IMR-90 (cell line): ENCODE measurements at regions not wholly inside any gene's neighbourhood (a gene's known extent, or its start where the extent isn't known, plus 50 kb on each side); places are given as distances from the start of the nearest gene placed in this dataset.
A peak's percentile ranks its signal among the peaks of the same experiment; 100 is the strongest.

Experiments used
- ATAC-seq: fragments of 200-7000 bp; cut with Tn5 transposase; 2 replicates; pipeline ENCODE4 v1.9.1; 2020; ENCODE audit warnings: low read depth, mild to moderate bottlenecking, moderate library complexity
- BruUV-seq: library from RNA; stranded (reverse); fragments of 400-500 nt; replicated peaks from 2 replicates; lab custom pipeline; 2021; lab: Mats Ljungman, UMichigan
- CTCF ChIA-PET: fragments of 300-600 bp; formaldehyde crosslinking; extraction: SDS; loops from one replicate; lab custom pipeline; 2021; ENCODE audit warnings: antibody characterized with exemption; lab: Yijun Ruan, JAX
- POLR2A ChIA-PET: fragments of 300-600 bp; sonication (Branson Sonifier 250); formaldehyde crosslinking; loops from one replicate; lab custom pipeline; 2022; ENCODE audit warnings: antibody characterized with exemption; ENCODE audit not compliant: unreplicated experiment; lab: Charles Lee
- DNase-seq: peaks from one replicate; pipeline ENCODE4 v3.0.0; 2013
- H2AFZ ChIP-seq: replicated peaks from 2 replicates; pipeline ENCODE3; 2013; ENCODE audit warnings: low read length, mild to moderate bottlenecking; ENCODE audit not compliant: poor library complexity
- H2AK5ac ChIP-seq: 2 replicates; pipeline ENCODE4 v1.6.1; 2013; ENCODE audit warnings: low read depth, low read length, inconsistent platforms
- H2AK9ac ChIP-seq: replicated peaks from 2 replicates; pipeline ENCODE3; 2013; ENCODE audit warnings: mild to moderate bottlenecking, low read depth, low read length, moderate library complexity; ENCODE audit not compliant: poor library complexity
- H2BK120ac ChIP-seq: 2 replicates; pipeline ENCODE4 v1.6.1; 2013; ENCODE audit warnings: low read depth, low read length, inconsistent platforms
- H2BK15ac ChIP-seq: 3 replicates; pipeline ENCODE4 v1.6.1; 2013; ENCODE audit warnings: low read depth, low read length, inconsistent platforms
- H2BK20ac ChIP-seq: 2 replicates; pipeline ENCODE4 v1.6.1; 2013; ENCODE audit warnings: low read depth, mild to moderate bottlenecking, inconsistent platforms, low read length, moderate library complexity
- H2BK5ac ChIP-seq: 2 replicates; pipeline ENCODE4 v1.6.1; 2013; ENCODE audit warnings: mild to moderate bottlenecking, low read depth, low read length, inconsistent platforms; ENCODE audit not compliant: poor library complexity, severe bottlenecking
- H3K14ac ChIP-seq: replicated peaks from 2 replicates; pipeline ENCODE4 v1.6.1; 2013; ENCODE audit warnings: low read depth, low read length, inconsistent platforms
- H3K18ac ChIP-seq: 2 replicates; pipeline ENCODE4 v1.6.1; 2013; ENCODE audit warnings: low read depth, low read length, control low read depth
- H3K23ac ChIP-seq: 2 replicates; pipeline ENCODE4 v1.6.1; 2013; ENCODE audit warnings: low read depth, low read length, inconsistent platforms
- H3K27ac ChIP-seq: 2 replicates; pipeline ENCODE4 v1.5.1; 2013; ENCODE audit warnings: mild to moderate bottlenecking, control low read depth, low read length; ENCODE audit not compliant: insufficient read depth
- H3K27me3 ChIP-seq: 2 replicates; pipeline ENCODE4 v1.6.1; 2013; ENCODE audit warnings: low read length; ENCODE audit not compliant: control insufficient read depth, insufficient read depth
- H3K36me3 ChIP-seq: 2 replicates; pipeline ENCODE4 v1.6.1; 2013; ENCODE audit warnings: low read length, mixed read lengths; ENCODE audit not compliant: control insufficient read depth, insufficient read depth
- H3K4ac ChIP-seq: 2 replicates; pipeline ENCODE4 v1.6.1; 2013; ENCODE audit warnings: low read depth, low read length, inconsistent platforms
- H3K4me1 ChIP-seq: 2 replicates; pipeline ENCODE4 v1.6.1; 2013; ENCODE audit warnings: low read length, mixed read lengths; ENCODE audit not compliant: control insufficient read depth, insufficient read depth
- H3K4me2 ChIP-seq: 2 replicates; pipeline ENCODE4 v1.6.1; 2013; ENCODE audit warnings: low read depth, mild to moderate bottlenecking, control low read depth, low read length, moderate library complexity
- H3K4me3 ChIP-seq: 2 replicates; pipeline ENCODE4 v1.5.1; 2013; ENCODE audit warnings: low read depth, mild to moderate bottlenecking, control low read depth, low read length, moderate library complexity; ENCODE audit not compliant: insufficient read depth
- H3K56ac ChIP-seq: 2 replicates; pipeline ENCODE4 v1.6.1; 2013; ENCODE audit warnings: low read length, inconsistent platforms; ENCODE audit not compliant: insufficient read depth; ENCODE audit errors: extremely low read depth
- H3K79me1 ChIP-seq, 2 experiments: 2 replicates each; pipeline ENCODE4 v1.6.1; 2013; ENCODE audit warnings: low read length in 2 of 2, inconsistent platforms in 1 of 2, low read depth in 1 of 2
- H3K9ac ChIP-seq: 2 replicates; pipeline ENCODE4 v1.6.1; 2013; ENCODE audit warnings: low read depth, low read length, control low read depth
- H3K9me1 ChIP-seq: 2 replicates; pipeline ENCODE4 v1.6.1; 2013; ENCODE audit warnings: low read length, inconsistent platforms; ENCODE audit not compliant: insufficient read depth
- H3K9me3 ChIP-seq: 2 replicates; pipeline ENCODE4 v1.6.1; 2013; ENCODE audit warnings: low read length; ENCODE audit not compliant: control insufficient read depth, insufficient read depth
- H4K20me1 ChIP-seq: 2 replicates; pipeline ENCODE4 v1.6.1; 2013; ENCODE audit warnings: low read length, inconsistent platforms; ENCODE audit not compliant: insufficient read depth
- H4K5ac ChIP-seq: 2 replicates; pipeline ENCODE4 v1.6.1; 2013; ENCODE audit warnings: mild to moderate bottlenecking, low read depth, low read length, control low read depth
- H4K8ac ChIP-seq, 2 experiments: 2 replicates each; pipeline ENCODE4 v1.6.1; 2013; ENCODE audit warnings: low read depth in 2 of 2, low read length in 2 of 2, control low read depth in 1 of 2, inconsistent platforms in 1 of 2
- H4K91ac ChIP-seq: 2 replicates; pipeline ENCODE4 v1.6.1; 2013; ENCODE audit warnings: low read depth, low read length, inconsistent platforms; ENCODE audit not compliant: insufficient read depth
- RAD21 ChIP-seq: IDR thresholded peaks from 2 replicates; pipeline ENCODE4 v1.6.1; 2012; ENCODE audit warnings: low read length, improper control_type of control experiment
- SMC3 ChIP-seq: fragments of 150-350 bp; IDR thresholded peaks from 2 replicates; pipeline ENCODE4 v1.6.1; 2016; ENCODE audit warnings: low read depth, mild to moderate bottlenecking, antibody characterized with exemption, low read length, moderate library complexity
- WGBS, 2 experiments: methylation state at CpG; one replicate each; pipeline versions ENCODE4 v1.1.5 to v1.1.7; 2013; ENCODE audit warnings: missing lambda C conversion rate in 2 of 2; ENCODE audit not compliant: insufficient read length in 1 of 2; ENCODE audit errors: extremely low coverage in 2 of 2; 5-methylcytosine and 5-hydroxymethylcytosine counted together
- dilution Hi-C: fragments of 300-500 bp; cut with HindIII; formaldehyde crosslinking; loops from one replicate; pipeline ENCODE4 v1.14.3; 2018; ENCODE audit warnings: low sequenced_read_pairs; ENCODE audit not compliant: unreplicated experiment
- in situ Hi-C: fragments of 300-500 bp; cut with MboI; formaldehyde crosslinking; loops from 3 replicates; pipeline ENCODE4 v1.14.3; 2019; ENCODE audit warnings: low sequenced_read_pairs, inconsistent platforms, mixed read lengths
- intact Hi-C: fragments of 100-400 bp; cut with micrococcal nuclease; formaldehyde crosslinking; loops from 2 replicates; pipeline ENCODE4 v1.10.0; 2022

GRCh38 chr3:178384321-178385230, 151.7 kb upstream of the KCNMB2 start:
- CTCF ChIA-PET, result interaction anchor here (0.6 to 1.7 kb wide), 9 partner anchors 9 to 1512 kb away, joined by 3 to 10 read pairs (median 4); no protein-coding TSS in a partner anchor
- dilution Hi-C loops, result no loop called here

More at GRCh38 chr3:178384321-178385230, 151.7 kb upstream of the KCNMB2 start:
- H4K5ac ChIP-seq, result peak overlapping the region; percentile 60
- H3K14ac ChIP-seq, result peak overlapping the region; percentile 50; the same call in 1 of the 2 replicates
- no peaks in the 10 kb centered on the region for H3K79me1 ChIP-seq
- H3K9me3 ChIP-seq, result no peaks in the 10 kb centered on the region
- in situ Hi-C loops (loop anchor here (10.0 kb wide), 1 partner anchor 1330 kb away; no protein-coding TSS in a partner anchor), intact Hi-C loops (loop anchor here (1.0 to 10.0 kb wide), 12 partner anchors 347 to 1954 kb away; partner anchors contain the start of gene TBL1XR1)
- H3K9ac ChIP-seq, result no peak overlapping the region; the same call in 1 of the 2 replicates
- no peak overlapping the region for H3K4me3 ChIP-seq
- H3K4me2 ChIP-seq, result no peak overlapping the region
- TF ChIP-seq SMC3 (no peak), RAD21 (peak; percentile 32; the same call in 1 of the 2 replicates)
- no peaks in the 10 kb centered on the region for H4K20me1 ChIP-seq
- H3K4ac ChIP-seq, result peak overlapping the region; percentile 65
- H2AK5ac ChIP-seq, result no peak overlapping the region
- peak overlapping the region; percentile 75; the same call in 1 of the 2 replicates for H4K91ac ChIP-seq
- peak overlapping the region; percentile 42; the same call in 1 of the 3 replicates for H2BK15ac ChIP-seq
- POLR2A ChIA-PET, result no interaction called here
- no peak overlapping the region for H2AK9ac ChIP-seq
- H3K36me3 ChIP-seq, result no peaks in the 10 kb centered on the region
- no TSS peak for BruUV-seq
- H3K56ac ChIP-seq, result peak overlapping the region; percentile 22; the same call in 1 of the 2 replicates
- WGBS, 2 experiments, result no CpG with 5 or more reads among the region's 8 CpGs
- peak overlapping the region; percentile 52; the same call in 1 of the 2 replicates for H3K23ac ChIP-seq
- ATAC-seq (peak; percentile 25; the same call in 1 of the 2 replicates), DNase-seq (no peak)
- peak overlapping the region; percentile 87 for H2BK120ac ChIP-seq
- no peaks in the 10 kb centered on the region for H3K9me1 ChIP-seq
- H2AFZ ChIP-seq, result no peak overlapping the region
- H3K4me1 ChIP-seq, result peaks cover 4% of the 10 kb centered on the region
- H3K18ac ChIP-seq, result peak overlapping the region; percentile 71
- H2BK5ac ChIP-seq, result peak overlapping the region; percentile 65
- H3K27ac ChIP-seq, result peak overlapping the region; percentile 32; the same call in 1 of the 2 replicates
- peak overlapping the region; percentile 43 to 68; a peak in 3 of 4 replicates for H4K8ac ChIP-seq
- no peaks in the 10 kb centered on the region for H3K27me3 ChIP-seq
- H2BK20ac ChIP-seq, result peak overlapping the region; percentile 86
